Neural cell (in vitro differentiated cells): ENCODE measurements at regions not wholly inside any gene's neighbourhood (a gene's known extent, or its start where the extent isn't known, plus 50 kb on each side); places are given as distances from the start of the nearest gene placed in this dataset.
"Not testable (repeated sequence)": the region's sequence is repeated elsewhere in the genome, so short reads cannot be mapped to it uniquely, and the experiment has no call there.

Experiments used
- H2AFZ ChIP-seq: fragments of 200-600, 300-800 bp; sonication (generic), shearing (Covaris generic); 2 replicates; pipeline ENCODE4 v1.6.0; 2014; ENCODE audit warnings: low read depth, mild to moderate bottlenecking, antibody characterized with exemption, low read length, moderate library complexity
- H3F3A ChIP-seq: fragments of 200-600 bp; shearing (Covaris generic); 2 replicates; pipeline ENCODE4 v1.6.1; 2016; ENCODE audit warnings: mild to moderate bottlenecking, moderate library complexity, mixed read lengths, antibody characterized with exemption, low read length; ENCODE audit not compliant: insufficient read depth, poor library complexity, severe bottlenecking
- H3K27ac ChIP-seq: fragments of 200-600, 300-800 bp; sonication (generic), shearing (Covaris generic); 2 replicates; pipeline ENCODE4 v1.5.1; 2014; ENCODE audit warnings: mild to moderate bottlenecking, low read length, moderate library complexity
- H3K27me3 ChIP-seq: fragments of 300-800, 200-600 bp; sonication (generic), shearing (Covaris generic); 2 replicates; pipeline ENCODE4 v1.6.0; 2014; ENCODE audit warnings: mild to moderate bottlenecking, low read depth, low read length, moderate library complexity; ENCODE audit not compliant: insufficient read depth
- H3K36me3 ChIP-seq: fragments of 300-800, 200-600 bp; sonication (generic), shearing (Covaris generic); 2 replicates; pipeline ENCODE4 v1.5.1; 2014; ENCODE audit warnings: mild to moderate bottlenecking, antibody characterized with exemption, low read length, moderate library complexity; ENCODE audit not compliant: insufficient read depth
- H3K4me2 ChIP-seq: fragments of 300-800, 200-600 bp; sonication (generic), shearing (Covaris generic); 2 replicates; pipeline ENCODE4 v1.6.0; 2014; ENCODE audit warnings: mild to moderate bottlenecking, low read length
- H3K4me3 ChIP-seq: fragments of 300-800, 200-600 bp; sonication (generic), shearing (Covaris generic); 2 replicates; pipeline ENCODE4 v1.5.1; 2014; ENCODE audit warnings: mild to moderate bottlenecking, low read length, moderate library complexity
- H3K79me2 ChIP-seq: fragments of 200-600 bp; shearing (Covaris generic); replicated peaks from 2 replicates; pipeline ENCODE4 v1.6.0; 2014; ENCODE audit warnings: mild to moderate bottlenecking, low read length, moderate library complexity; ENCODE audit not compliant: insufficient read depth
- H3K9ac ChIP-seq: fragments of 300-800, 200-600 bp; sonication (generic), shearing (Covaris generic); 2 replicates; pipeline ENCODE4 v1.6.1; 2016; ENCODE audit warnings: mild to moderate bottlenecking, low read length, mixed read lengths
- H3K9me2 ChIP-seq: fragments of 200-600 bp; shearing (Covaris generic); 2 replicates; pipeline ENCODE4 v1.6.1; 2016; ENCODE audit warnings: mild to moderate bottlenecking, low read length, mixed read lengths; ENCODE audit not compliant: insufficient read depth
- H3K9me3 ChIP-seq: fragments of 200-600, 300-800 bp; sonication (generic), shearing (Covaris generic); 2 replicates; pipeline ENCODE4 v1.6.1; 2016; ENCODE audit warnings: mild to moderate bottlenecking, mixed run types, low read length, moderate library complexity, mixed read lengths
- H4K20me1 ChIP-seq: fragments of 200-600 bp; shearing (Covaris generic); 2 replicates; pipeline ENCODE4 v1.6.1; 2016; ENCODE audit warnings: mild to moderate bottlenecking, mixed run types; ENCODE audit not compliant: insufficient read depth
- CTCF ChIP-seq: fragments of 450-650 bp; IDR thresholded peaks from 2 replicates; pipeline ENCODE4 v1.5.1; 2014; ENCODE audit warnings: antibody characterized with exemption, mild to moderate bottlenecking, moderate library complexity; ENCODE audit not compliant: poor library complexity, severe bottlenecking
- EP300 ChIP-seq: fragments of 450-650 bp; conservative IDR thresholded peaks from 2 replicates; pipeline ENCODE4 v1.6.1; 2014; ENCODE audit warnings: antibody characterized with exemption, mild to moderate bottlenecking, moderate library complexity; ENCODE audit not compliant: poor library complexity, severe bottlenecking
- EZH2 ChIP-seq: fragments of 200-600, 300-800 bp; shearing (Covaris generic), sonication (generic); IDR thresholded peaks from 2 replicates; pipeline ENCODE4 v1.6.1; 2014; ENCODE audit warnings: antibody characterized with exemption, low read length, borderline replicate concordance, mild to moderate bottlenecking; ENCODE audit not compliant: insufficient read depth, poor library complexity, severe bottlenecking
- MXI1 ChIP-seq: fragments of 450-650 bp; conservative IDR thresholded peaks from 2 replicates; pipeline ENCODE4 v1.6.1; 2014; ENCODE audit warnings: antibody characterized with exemption, mild to moderate bottlenecking; ENCODE audit not compliant: poor library complexity, severe bottlenecking
- POLR2AphosphoS5 ChIP-seq: IDR thresholded peaks from 2 replicates; pipeline ENCODE4 v1.6.1; 2012
- RAD21 ChIP-seq: fragments of 450-650 bp; conservative IDR thresholded peaks from 2 replicates; pipeline ENCODE4 v1.6.1; 2014; ENCODE audit warnings: antibody characterized with exemption, mild to moderate bottlenecking, moderate library complexity
- REST ChIP-seq: IDR thresholded peaks from 2 replicates; pipeline ENCODE4 v1.6.1; 2012; ENCODE audit warnings: borderline replicate concordance
- SMC3 ChIP-seq: fragments of 450-650 bp; conservative IDR thresholded peaks from 2 replicates; pipeline ENCODE4 v1.6.1; 2014; ENCODE audit warnings: antibody characterized with exemption, mild to moderate bottlenecking, moderate library complexity; ENCODE audit not compliant: poor library complexity
- TAF1 ChIP-seq: IDR thresholded peaks from 2 replicates; pipeline ENCODE4 v1.6.1; 2012; ENCODE audit warnings: low read depth

- Histone ChIP-seq H3K27me3 (no peaks in the 10 kb centered on the region), H3K27ac (no peak overlapping the region)
- TF ChIP-seq MXI1 = no peak
- TF ChIP-seq RAD21 = no peak
- no peak for TF ChIP-seq EP300
- TF ChIP-seq EZH2 = no peak
- no peak for TF ChIP-seq REST
- no peak for TF ChIP-seq POLR2AphosphoS5
- TF ChIP-seq CTCF = no peak
These were observed 170.2 kb downstream of the BRD1 start for GRCh38 chr22:49657275-49657973.

GRCh38 chr22:49656883-49657274 lies 170.8 kb downstream of the BRD1 start:
- not testable (repeated sequence) for H3K27ac ChIP-seq, H3K9me3 ChIP-seq, H3K9me2 ChIP-seq, H2AFZ ChIP-seq, H3K4me2 ChIP-seq, H3K36me3 ChIP-seq, H3F3A ChIP-seq, H3K4me3 ChIP-seq, H4K20me1 ChIP-seq, H3K27me3 ChIP-seq, H3K9ac ChIP-seq, H3K79me2 ChIP-seq

More at GRCh38 chr22:49657275-49657973, 170.2 kb downstream of the BRD1 start:
- Histone ChIP-seq H3K79me2 (no peaks in the 10 kb centered on the region), H3K36me3 (no peaks in the 10 kb centered on the region), H4K20me1 (no peaks in the 10 kb centered on the region), H3K4me3 (no peak overlapping the region), H2AFZ (no peak overlapping the region), H3K4me2 (no peak overlapping the region), H3K9ac (no peak overlapping the region), H3K9me2 (no peaks in the 10 kb centered on the region), H3K9me3 (no peaks in the 10 kb centered on the region), H3F3A (no peaks in the 10 kb centered on the region)

GRCh38 chr22:49656291-49656851 lies 171.3 kb downstream of the BRD1 start:
- Histone ChIP-seq H3K9me3 (no peaks in the 10 kb centered on the region), H3K27me3 (no peaks in the 10 kb centered on the region), H3F3A (no peaks in the 10 kb centered on the region), H3K9me2 (no peaks in the 10 kb centered on the region), H3K4me3 (no peak overlapping the region), H3K4me2 (no peak overlapping the region), H2AFZ (no peak overlapping the region), H3K9ac (no peak overlapping the region), H3K27ac (no peak overlapping the region), H3K79me2 (no peaks in the 10 kb centered on the region), H3K36me3 (no peaks in the 10 kb centered on the region), H4K20me1 (no peaks in the 10 kb centered on the region)
- TF ChIP-seq CTCF (no peak), EP300 (no peak), REST (no peak), SMC3 (no peak), POLR2AphosphoS5 (no peak), TAF1 (no peak), RAD21 (no peak), EZH2 (no peak), MXI1 (no peak)
